OCI-LY3 (cell line): ENCODE measurements at regions not wholly inside any gene's neighbourhood (a gene's known extent, or its start where the extent isn't known, plus 50 kb on each side); places are given as distances from the start of the nearest gene placed in this dataset.
"Not testable (repeated sequence)": the region's sequence is repeated elsewhere in the genome, so short reads cannot be mapped to it uniquely, and the experiment has no call there.

Experiments used
- H2AFZ ChIP-seq: fragments of 200-600, 300-600 bp; shearing (Covaris generic); 2 replicates; pipeline ENCODE4 v1.6.0; 2014; ENCODE audit warnings: antibody characterized with exemption, low read depth, low read length
- H3K27ac ChIP-seq: fragments of 200-600, 300-600 bp; sonication (generic); 2 replicates; pipeline ENCODE4 v1.5.1; 2014; ENCODE audit warnings: mild to moderate bottlenecking, low read length, moderate library complexity, mixed read lengths
- H3K27me3 ChIP-seq: fragments of 200-600, 300-600 bp; sonication (generic); 2 replicates; pipeline ENCODE4 v1.6.1; 2014; ENCODE audit warnings: low read depth, low read length, mixed read lengths
- H3K36me3 ChIP-seq: fragments of 200-600, 300-600 bp; sonication (generic); replicated peaks from 2 replicates; pipeline ENCODE3; 2014; ENCODE audit warnings: low read depth, low read length, mixed read lengths
- H3K4me1 ChIP-seq: fragments of 300-600, 200-600 bp; sonication (generic); 2 replicates; pipeline ENCODE4 v1.6.1; 2014; ENCODE audit warnings: low read length, mixed read lengths
- H3K4me2 ChIP-seq: fragments of 200-600, 300-600 bp; sonication (generic); 2 replicates; pipeline ENCODE4 v1.6.1; 2014; ENCODE audit warnings: low read length, mixed read lengths
- H3K4me3 ChIP-seq: fragments of 300-600, 200-600 bp; sonication (generic); 2 replicates; pipeline ENCODE4 v1.5.1; 2014; ENCODE audit warnings: antibody characterized with exemption, mild to moderate bottlenecking, low read length, moderate library complexity
- H3K79me2 ChIP-seq: fragments of 300-600, 200-600 bp; shearing (Covaris generic); 2 replicates; pipeline ENCODE4 v1.6.1; 2014; ENCODE audit warnings: mild to moderate bottlenecking, low read length, mixed read lengths
- H3K9ac ChIP-seq: fragments of 300-600, 200-600 bp; shearing (Covaris generic); 2 replicates; pipeline ENCODE4 v1.6.0; 2014; ENCODE audit warnings: mild to moderate bottlenecking, low read length, moderate library complexity
- H3K9me3 ChIP-seq: fragments of 200-600, 300-600 bp; shearing (Covaris generic); 2 replicates; pipeline ENCODE4 v1.6.1; 2014; ENCODE audit warnings: low read length, mixed read lengths; ENCODE audit not compliant: insufficient read depth
- H4K20me1 ChIP-seq: fragments of 200-600, 300-600 bp; sonication (generic); 2 replicates; pipeline ENCODE4 v1.6.1; 2016; ENCODE audit warnings: low read length, mixed read lengths; ENCODE audit not compliant: insufficient read depth
- CTCF ChIP-seq: fragments of 200-600, 300-600 bp; sonication (generic); IDR thresholded peaks from 2 replicates; pipeline ENCODE4 v1.5.1; 2014; ENCODE audit warnings: antibody characterized with exemption, low read length, low read depth
- EZH2phosphoT487 ChIP-seq: fragments of 200-600 bp; shearing (Covaris generic); IDR thresholded peaks from 2 replicates; pipeline ENCODE4 v1.6.1; 2018; ENCODE audit warnings: antibody characterized with exemption, mixed run types, low read depth

DNA sequence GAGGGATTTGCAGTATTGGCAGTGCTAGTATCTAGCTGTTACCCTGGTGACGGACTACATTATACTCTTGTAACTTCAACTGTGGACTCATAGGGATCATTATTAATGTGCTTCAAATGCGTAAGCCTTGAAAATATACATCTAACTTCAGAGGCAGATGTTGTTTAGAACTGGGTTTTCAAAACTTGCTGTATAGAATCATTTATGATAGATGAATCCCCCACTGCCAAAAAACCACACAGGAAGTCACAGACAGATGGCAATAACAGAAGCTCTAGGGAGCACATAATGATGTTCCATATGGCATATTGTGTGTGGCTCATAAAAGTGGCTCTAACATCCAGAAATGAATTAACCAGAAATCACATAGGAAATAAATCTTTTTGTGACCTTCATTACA lies 62.3 kb upstream of the RELL1 start:
- TF ChIP-seq CTCF: no peak
- TF ChIP-seq EZH2phosphoT487: no peak
- Histone ChIP-seq H3K27ac (no peak overlapping the region), H2AFZ (no peak overlapping the region), H3K79me2 (no peaks in the 10 kb centered on the region), H3K9ac (no peak overlapping the region), H3K9me3 (no peaks in the 10 kb centered on the region), H3K4me1 (peaks cover 9% of the 10 kb centered on the region), H4K20me1 (no peaks in the 10 kb centered on the region), H3K4me2 (no peak overlapping the region), H3K4me3 (no peak overlapping the region), H3K36me3 (no peaks in the 10 kb centered on the region), H3K27me3 (peaks cover 4% of the 10 kb centered on the region; the same call in 1 of the 2 replicates)

GRCh38 chr4:37747772-37748330 lies 61.7 kb upstream of the RELL1 start:
- Histone ChIP-seq H3K36me3 (no peaks in the 10 kb centered on the region), H3K4me3 (no peak overlapping the region), H3K79me2 (no peaks in the 10 kb centered on the region), H4K20me1 (no peaks in the 10 kb centered on the region), H3K9ac (no peak overlapping the region), H3K4me1 (peaks cover 9% of the 10 kb centered on the region), H3K27ac (no peak overlapping the region), H2AFZ (no peak overlapping the region), H3K9me3 (no peaks in the 10 kb centered on the region), H3K4me2 (no peak overlapping the region), H3K27me3 (peaks cover 4% of the 10 kb centered on the region; the same call in 1 of the 2 replicates)
- TF ChIP-seq CTCF (no peak), EZH2phosphoT487 (no peak)

DNA sequence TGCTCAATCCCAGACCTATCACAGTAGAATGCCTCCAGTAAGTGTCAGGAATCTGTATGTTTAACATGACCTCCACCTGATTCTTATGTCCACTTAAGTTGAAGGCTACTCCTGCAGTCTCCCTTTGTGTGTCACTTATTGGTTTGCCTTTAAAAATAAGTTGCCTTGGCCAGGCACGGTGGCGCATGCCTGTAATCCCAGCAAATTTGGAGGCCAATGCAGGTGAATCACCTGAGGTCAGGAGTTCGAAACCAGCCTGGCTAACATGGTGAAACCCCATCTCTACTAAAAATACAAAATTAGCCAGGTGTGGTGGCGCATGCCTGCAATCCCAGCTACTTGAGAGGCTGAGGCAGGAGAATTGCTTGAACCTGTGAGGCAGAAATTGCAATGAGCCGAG lies 60.7 kb upstream of the RELL1 start:
- H3K9me3 ChIP-seq, H3K9ac ChIP-seq, H3K4me3 ChIP-seq, H4K20me1 ChIP-seq, H3K4me2 ChIP-seq, H3K4me1 ChIP-seq, H3K79me2 ChIP-seq, H2AFZ ChIP-seq, H3K27ac ChIP-seq, H3K36me3 ChIP-seq, H3K27me3 ChIP-seq: not testable (repeated sequence)

GRCh38 chr4:37745946-37746345 lies 59.8 kb upstream of the RELL1 start:
- H2AFZ ChIP-seq: no peak overlapping the region
- no peaks in the 10 kb centered on the region for H4K20me1 ChIP-seq
- H3K9me3 ChIP-seq: no peaks in the 10 kb centered on the region
- H3K27me3 ChIP-seq: no peaks in the 10 kb centered on the region
- H3K36me3 ChIP-seq: no peaks in the 10 kb centered on the region
- H3K79me2 ChIP-seq: no peaks in the 10 kb centered on the region
- H3K4me3 ChIP-seq: no peak overlapping the region
- H3K4me2 ChIP-seq: no peak overlapping the region
- H3K4me1 ChIP-seq: peaks cover 9% of the 10 kb centered on the region
- no peak for TF ChIP-seq CTCF
- TF ChIP-seq EZH2phosphoT487: no peak
- no peak overlapping the region for H3K27ac ChIP-seq
- H3K9ac ChIP-seq: no peak overlapping the region

DNA sequence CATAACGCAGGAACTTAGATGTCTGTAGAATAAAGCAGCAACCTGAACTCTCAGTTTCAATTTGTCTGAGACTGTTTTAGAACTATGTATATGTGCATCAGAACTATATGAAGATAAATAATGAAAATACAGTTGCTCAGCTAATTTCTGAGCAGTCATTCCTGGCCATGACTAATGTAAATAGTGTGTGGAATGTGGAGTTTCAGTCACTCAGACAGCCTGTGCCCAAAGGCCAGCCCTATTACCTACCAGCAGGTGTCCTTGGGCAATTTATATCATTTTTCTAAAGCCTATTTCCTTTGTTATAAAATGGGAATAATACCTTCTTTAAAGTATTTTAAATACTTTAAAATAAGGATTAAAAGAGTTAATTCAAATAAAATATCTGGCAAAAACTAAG lies 56.0 kb upstream of the RELL1 start:
- H3K9ac ChIP-seq: no peak overlapping the region
- H3K4me1 ChIP-seq: no peaks in the 10 kb centered on the region
- peaks cover 3% of the 10 kb centered on the region; the same call in 1 of the 2 replicates for H3K27me3 ChIP-seq
- no peaks in the 10 kb centered on the region for H4K20me1 ChIP-seq
- TF ChIP-seq CTCF (no peak), EZH2phosphoT487 (no peak)
- no peak overlapping the region for H3K4me2 ChIP-seq
- H3K4me3 ChIP-seq: no peak overlapping the region
- no peak overlapping the region for H2AFZ ChIP-seq
- H3K79me2 ChIP-seq: no peaks in the 10 kb centered on the region
- H3K36me3 ChIP-seq: no peaks in the 10 kb centered on the region
- H3K9me3 ChIP-seq: no peaks in the 10 kb centered on the region
- H3K27ac ChIP-seq: no peak overlapping the region
